ENCODE measurements at regions not wholly inside any gene's neighbourhood (a gene's known extent, or its start where the extent isn't known, plus 50 kb on each side); places are given as distances from the start of the nearest gene placed in this dataset.
A peak's percentile ranks its signal among the peaks of the same experiment; 100 is the strongest.
"Not testable (repeated sequence)": the region's sequence is repeated elsewhere in the genome, so short reads cannot be mapped to it uniquely, and the experiment has no call there.

GRCh38 chr15:77871852-77872371 is 205.6 kb downstream of the TBC1D2B start:
- ChIA-PET CTCF (no interaction called here), POLR2A (no interaction called here)
- H3K4me3 Mint-ChIP-seq: no peak overlapping the region
- no peak overlapping the region for H3K27ac Mint-ChIP-seq
- no peaks in the 10 kb centered on the region for H3K36me3 Mint-ChIP-seq (ENCODE audit: low read depth)
- no peaks in the 10 kb centered on the region for H3K9me3 Mint-ChIP-seq
- no peak for DNase-seq
- no peaks in the 10 kb centered on the region for H3K4me1 Mint-ChIP-seq
- no peaks in the 10 kb centered on the region for H3K27me3 Mint-ChIP-seq

- no peaks in the 10 kb centered on the region for H3K9me3 Mint-ChIP-seq
- H3K27ac Mint-ChIP-seq: no peak overlapping the region
- no peaks in the 10 kb centered on the region for H3K36me3 Mint-ChIP-seq (ENCODE audit: low read depth)
- H3K4me3 Mint-ChIP-seq: no peak overlapping the region
- H3K27me3 Mint-ChIP-seq: no peaks in the 10 kb centered on the region
- POLR2A ChIA-PET: no interaction called here
- peak; percentile 53 for DNase-seq
- no peaks in the 10 kb centered on the region for H3K4me1 Mint-ChIP-seq
- CTCF ChIA-PET: no interaction called here
Observed at GRCh38 chr15:77870195-77871065, 207.1 kb downstream of the TBC1D2B start.

GRCh38 chr15:77869021-77869895 is 208.3 kb downstream of the TBC1D2B start:
- POLR2A ChIA-PET: no interaction called here
- H3K4me3 Mint-ChIP-seq: no peak overlapping the region
- H3K9me3 Mint-ChIP-seq: no peaks in the 10 kb centered on the region
- CTCF ChIA-PET: no interaction called here
- H3K36me3 Mint-ChIP-seq (ENCODE audit: low read depth): no peaks in the 10 kb centered on the region
- no peak for DNase-seq
- H3K4me1 Mint-ChIP-seq: no peaks in the 10 kb centered on the region
- H3K27ac Mint-ChIP-seq: no peak overlapping the region
- no peaks in the 10 kb centered on the region for H3K27me3 Mint-ChIP-seq

- CTCF ChIA-PET: not testable (repeated sequence)
Observed at GRCh38 chr15:77868048-77868629, 209.4 kb downstream of the TBC1D2B start.

GRCh38 chr15:77867266-77868047 is 210.1 kb downstream of the TBC1D2B start:
- H3K4me3 Mint-ChIP-seq: no peak overlapping the region
- H3K9me3 Mint-ChIP-seq: no peaks in the 10 kb centered on the region
- POLR2A ChIA-PET: no interaction called here
- no peak for DNase-seq
- CTCF ChIA-PET: no interaction called here
- H3K36me3 Mint-ChIP-seq (ENCODE audit: low read depth): no peaks in the 10 kb centered on the region
- no peak overlapping the region for H3K27ac Mint-ChIP-seq
- H3K4me1 Mint-ChIP-seq: no peaks in the 10 kb centered on the region
- H3K27me3 Mint-ChIP-seq: no peaks in the 10 kb centered on the region

More at GRCh38 chr15:77868048-77868629, 209.4 kb downstream of the TBC1D2B start:
- H3K9me3 Mint-ChIP-seq; H3K36me3 Mint-ChIP-seq (ENCODE audit: low read depth); H3K27ac Mint-ChIP-seq; H3K4me3 Mint-ChIP-seq; POLR2A ChIA-PET; DNase-seq; H3K27me3 Mint-ChIP-seq; H3K4me1 Mint-ChIP-seq: not testable (repeated sequence)

- H3K27me3 Mint-ChIP-seq: no peaks in the 10 kb centered on the region
- ChIA-PET CTCF (no interaction called here), POLR2A (no interaction called here)
- no peak for DNase-seq
- H3K9me3 Mint-ChIP-seq: no peaks in the 10 kb centered on the region
- H3K36me3 Mint-ChIP-seq (ENCODE audit: low read depth): no peaks in the 10 kb centered on the region
- H3K4me1 Mint-ChIP-seq: no peaks in the 10 kb centered on the region
- H3K27ac Mint-ChIP-seq: no peak overlapping the region
- H3K4me3 Mint-ChIP-seq: no peak overlapping the region
Observed at GRCh38 chr15:77866596-77867125, 210.8 kb downstream of the TBC1D2B start.

- CTCF ChIA-PET: no interaction called here
- no peak for DNase-seq
- no peak overlapping the region for H3K4me3 Mint-ChIP-seq
- H3K36me3 Mint-ChIP-seq (ENCODE audit: low read depth): no peaks in the 10 kb centered on the region
- POLR2A ChIA-PET: no interaction called here
- no peaks in the 10 kb centered on the region for H3K9me3 Mint-ChIP-seq
- no peaks in the 10 kb centered on the region for H3K27me3 Mint-ChIP-seq
- H3K27ac Mint-ChIP-seq: no peak overlapping the region
- no peaks in the 10 kb centered on the region for H3K4me1 Mint-ChIP-seq
Observed at GRCh38 chr15:77866186-77866585, 211.3 kb downstream of the TBC1D2B start.

- CTCF ChIA-PET: no interaction called here
- DNase-seq: no peak
Observed at GRCh38 chr15:77865701-77866100, 211.8 kb downstream of the TBC1D2B start.

GRCh38 chr15:77865106-77865610 is 212.4 kb downstream of the TBC1D2B start:
- H3K9me3 Mint-ChIP-seq: no peaks in the 10 kb centered on the region
- ChIA-PET POLR2A (interaction anchor here (0.7 kb wide), 1 partner anchor 10 kb away, joined by 3 read pairs; no protein-coding TSS in a partner anchor), CTCF (no interaction called here)
- DNase-seq: no peak
- no peaks in the 10 kb centered on the region for H3K4me1 Mint-ChIP-seq
- H3K27me3 Mint-ChIP-seq: no peaks in the 10 kb centered on the region
- no peak overlapping the region for H3K27ac Mint-ChIP-seq
- H3K36me3 Mint-ChIP-seq (ENCODE audit: low read depth): no peaks in the 10 kb centered on the region
- no peak overlapping the region for H3K4me3 Mint-ChIP-seq

More at GRCh38 chr15:77865701-77866100, 211.8 kb downstream of the TBC1D2B start:
- POLR2A ChIA-PET: interaction anchor here (0.7 kb wide), 1 partner anchor 11 kb away, joined by 3 read pairs; no protein-coding TSS in a partner anchor
- Mint-ChIP-seq H3K4me3 (no peak overlapping the region), H3K9me3 (no peaks in the 10 kb centered on the region), H3K36me3 (ENCODE audit: low read depth) (no peaks in the 10 kb centered on the region), H3K4me1 (no peaks in the 10 kb centered on the region), H3K27ac (no peak overlapping the region), H3K27me3 (no peaks in the 10 kb centered on the region)

- Mint-ChIP-seq H3K27me3 (no peaks in the 10 kb centered on the region), H3K4me1 (no peaks in the 10 kb centered on the region), H3K27ac (no peak overlapping the region), H3K9me3 (no peaks in the 10 kb centered on the region), H3K36me3 (ENCODE audit: low read depth) (no peaks in the 10 kb centered on the region), H3K4me3 (no peak overlapping the region)
- no peak for DNase-seq
- CTCF ChIA-PET: no interaction called here
- POLR2A ChIA-PET: no interaction called here
Observed at GRCh38 chr15:77864211-77865105, 213.1 kb downstream of the TBC1D2B start.

- CTCF ChIA-PET: no interaction called here
- POLR2A ChIA-PET: no interaction called here
Observed at GRCh38 chr15:77863491-77864105, 213.9 kb downstream of the TBC1D2B start.

More at GRCh38 chr15:77863491-77864105, 213.9 kb downstream of the TBC1D2B start:
- no peaks in the 10 kb centered on the region for H3K36me3 Mint-ChIP-seq (ENCODE audit: low read depth)
- no peaks in the 10 kb centered on the region for H3K9me3 Mint-ChIP-seq
- H3K27ac Mint-ChIP-seq: no peak overlapping the region
- DNase-seq: no peak
- no peaks in the 10 kb centered on the region for H3K4me1 Mint-ChIP-seq
- H3K4me3 Mint-ChIP-seq: no peak overlapping the region
- no peaks in the 10 kb centered on the region for H3K27me3 Mint-ChIP-seq
